Tibial artery (tissue), 4 donors: ENCODE measurements at regions not wholly inside any gene's neighbourhood (a gene's known extent, or its start where the extent isn't known, plus 50 kb on each side); places are given as distances from the start of the nearest gene placed in this dataset.

ENCODE experiments used
- DNase-seq, 2 donors: peaks; one replicate each; pipeline ENCODE4 v3.0.0-alpha.2; 2019
- H3K27ac ChIP-seq, 2 donors: fragments of 200-600 bp; sonication (generic) in 1 of 2; 1 replicate in 1 of 2; 2 replicates in 1 of 2; pipeline ENCODE4 v1.5.1; 2018 to 2019; ENCODE audit warnings: mild to moderate bottlenecking in 1 of 2
- H3K27me3 ChIP-seq, 2 donors: fragments of 200-600 bp; sonication (generic) in 1 of 2; one replicate each; pipeline versions ENCODE4 v1.5.1 to v1.6.0; 2016 to 2019
- H3K36me3 ChIP-seq, 3 donors: fragments of 200-600 bp; sonication (generic) in 2 of 3; one replicate each; pipeline ENCODE4 v1.5.1; 2016 to 2019; ENCODE audit warnings: mild to moderate bottlenecking in 2 of 3
- H3K4me1 ChIP-seq, 4 donors: fragments of 200-600 bp; sonication (generic) in 2 of 4; 1 replicate in 3 of 4; 2 replicates in 1 of 4; pipeline ENCODE4 v1.5.1; 2016 to 2019
- H3K4me3 ChIP-seq, 2 donors: fragments of 200-600 bp; sonication (generic) in 1 of 2; 1 replicate in 1 of 2; 2 replicates in 1 of 2; pipeline ENCODE4 v1.5.1; 2018 to 2019; ENCODE audit warnings: mild to moderate bottlenecking in 2 of 2
- H3K9me3 ChIP-seq, 3 donors: fragments of 200-600 bp; sonication (generic) in 1 of 3; one replicate each; pipeline ENCODE4 v1.5.1; 2016 to 2019
- intact Hi-C: fragments of 100-400 bp; cut with DNase I; formaldehyde crosslinking; loops from one replicate; pipeline ENCODE4 v1.15.0; 2023; ENCODE audit warnings: low total_unique reads
- TF ChIP-seq, protein P1 (sequence below), 2 experiments: fragments of 200-600 bp in 1 of 2; fragments of 450-650 bp in 1 of 2; IDR thresholded peaks; one replicate each; pipeline ENCODE4 v1.5.1; 2017 to 2019; ENCODE audit warnings: antibody characterized with exemption in 2 of 2, mild to moderate bottlenecking in 1 of 2, moderate library complexity in 1 of 2

- TF ChIP-seq, protein P1, sequence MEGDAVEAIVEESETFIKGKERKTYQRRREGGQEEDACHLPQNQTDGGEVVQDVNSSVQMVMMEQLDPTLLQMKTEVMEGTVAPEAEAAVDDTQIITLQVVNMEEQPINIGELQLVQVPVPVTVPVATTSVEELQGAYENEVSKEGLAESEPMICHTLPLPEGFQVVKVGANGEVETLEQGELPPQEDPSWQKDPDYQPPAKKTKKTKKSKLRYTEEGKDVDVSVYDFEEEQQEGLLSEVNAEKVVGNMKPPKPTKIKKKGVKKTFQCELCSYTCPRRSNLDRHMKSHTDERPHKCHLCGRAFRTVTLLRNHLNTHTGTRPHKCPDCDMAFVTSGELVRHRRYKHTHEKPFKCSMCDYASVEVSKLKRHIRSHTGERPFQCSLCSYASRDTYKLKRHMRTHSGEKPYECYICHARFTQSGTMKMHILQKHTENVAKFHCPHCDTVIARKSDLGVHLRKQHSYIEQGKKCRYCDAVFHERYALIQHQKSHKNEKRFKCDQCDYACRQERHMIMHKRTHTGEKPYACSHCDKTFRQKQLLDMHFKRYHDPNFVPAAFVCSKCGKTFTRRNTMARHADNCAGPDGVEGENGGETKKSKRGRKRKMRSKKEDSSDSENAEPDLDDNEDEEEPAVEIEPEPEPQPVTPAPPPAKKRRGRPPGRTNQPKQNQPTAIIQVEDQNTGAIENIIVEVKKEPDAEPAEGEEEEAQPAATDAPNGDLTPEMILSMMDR (IDR thresholded peaks at IDR 0.05), result no peak
- H3K27me3 ChIP-seq, result no peaks in the 10 kb centered on the region
- H3K9me3 ChIP-seq, result peaks cover 0 to 10% (median 2%) of the 10 kb centered on the region in 3 donors
- intact Hi-C loops, result no loop called here
- DNase-seq, result no peak
- H3K27ac ChIP-seq, result no peak overlapping the region
- H3K4me3 ChIP-seq, result no peak overlapping the region
- H3K4me1 ChIP-seq, result no peaks in the 10 kb centered on the region
- no peaks in the 10 kb centered on the region for H3K36me3 ChIP-seq
These were observed 1466.3 kb downstream of the PCDH9 start for GRCh38 chr13:65763811-65764210.

GRCh38 chr13:65762012-65762411 lies 1468.1 kb downstream of the PCDH9 start:
- Histone ChIP-seq H3K36me3 (no peaks in the 10 kb centered on the region), H3K4me3 (no peak overlapping the region), H3K27ac (no peak overlapping the region), H3K27me3 (no peaks in the 10 kb centered on the region), H3K9me3 (peaks cover 0 to 12% (median 10%) of the 10 kb centered on the region in 3 donors), H3K4me1 (no peaks in the 10 kb centered on the region)
- TF ChIP-seq, protein P1 (IDR thresholded peaks at IDR 0.05), result no peak
- DNase-seq, result no peak
- intact Hi-C loops, result no loop called here

DNA sequence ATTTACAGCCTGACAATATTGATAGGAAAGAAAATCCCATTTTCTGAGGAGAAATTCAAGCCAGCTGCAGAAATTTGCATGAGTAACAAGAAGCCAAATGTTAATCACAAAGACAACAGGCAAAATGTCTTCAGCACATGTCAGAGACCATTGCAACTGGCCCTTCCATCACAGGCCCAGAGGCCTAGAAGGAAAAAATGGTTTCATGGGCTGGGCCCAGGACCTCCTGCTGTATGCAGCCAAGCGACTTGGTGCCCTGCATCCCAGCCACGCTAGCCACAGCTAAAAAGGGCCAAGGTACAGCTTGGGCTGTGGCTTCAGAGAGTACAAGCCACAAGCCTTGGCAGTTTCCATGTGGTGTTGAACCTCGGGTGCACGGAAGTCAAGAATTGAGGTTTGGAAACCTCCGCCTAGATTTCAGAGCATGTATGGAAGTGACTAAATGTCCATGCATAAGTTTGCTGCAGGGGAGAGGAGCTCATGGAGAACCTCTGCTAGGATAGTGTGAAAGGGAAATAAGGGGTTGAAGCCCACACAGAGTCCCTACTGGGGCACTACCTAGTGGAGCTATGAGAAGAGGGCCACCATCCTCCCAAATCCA lies 1474.0 kb downstream of the PCDH9 start:
- no peak overlapping the region for H3K4me3 ChIP-seq
- no peaks in the 10 kb centered on the region for H3K27me3 ChIP-seq
- no peak overlapping the region for H3K27ac ChIP-seq
- DNase-seq, result no peak
- TF ChIP-seq, protein P1 (IDR thresholded peaks at IDR 0.05), result no peak
- intact Hi-C loops, result no loop called here
- H3K4me1 ChIP-seq, result no peaks in the 10 kb centered on the region
- no peaks in the 10 kb centered on the region for H3K36me3 ChIP-seq
- peaks cover 0 to 15% (median 12%) of the 10 kb centered on the region in 3 donors for H3K9me3 ChIP-seq

DNA sequence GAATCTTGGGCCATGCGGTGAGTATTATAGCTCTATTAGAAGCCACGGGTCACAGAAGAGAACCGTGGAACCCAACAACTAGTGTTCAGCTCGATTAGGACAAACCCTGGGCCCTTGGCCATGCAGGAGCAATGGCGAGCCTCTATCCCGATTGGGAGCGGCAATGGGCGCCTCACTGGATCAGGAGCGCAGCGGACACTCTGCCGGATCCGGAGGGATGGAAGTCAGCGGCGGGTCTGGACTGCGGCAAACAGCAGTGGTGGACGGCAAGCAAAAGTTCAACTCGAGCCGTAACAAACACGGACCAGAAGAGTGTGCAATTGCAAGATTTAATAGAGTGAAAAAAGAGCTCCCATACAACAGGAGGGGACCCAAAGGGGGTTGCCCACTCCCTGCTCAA lies 1481.9 kb downstream of the PCDH9 start:
- Histone ChIP-seq H3K27ac (no peak overlapping the region), H3K4me1 (no peaks in the 10 kb centered on the region), H3K27me3 (no peaks in the 10 kb centered on the region), H3K9me3 (no peaks in the 10 kb centered on the region), H3K4me3 (no peak overlapping the region), H3K36me3 (no peaks in the 10 kb centered on the region)
- intact Hi-C loops, result no loop called here
- TF ChIP-seq, protein P1 (IDR thresholded peaks at IDR 0.05), result no peak
- DNase-seq, result no peak

DNA sequence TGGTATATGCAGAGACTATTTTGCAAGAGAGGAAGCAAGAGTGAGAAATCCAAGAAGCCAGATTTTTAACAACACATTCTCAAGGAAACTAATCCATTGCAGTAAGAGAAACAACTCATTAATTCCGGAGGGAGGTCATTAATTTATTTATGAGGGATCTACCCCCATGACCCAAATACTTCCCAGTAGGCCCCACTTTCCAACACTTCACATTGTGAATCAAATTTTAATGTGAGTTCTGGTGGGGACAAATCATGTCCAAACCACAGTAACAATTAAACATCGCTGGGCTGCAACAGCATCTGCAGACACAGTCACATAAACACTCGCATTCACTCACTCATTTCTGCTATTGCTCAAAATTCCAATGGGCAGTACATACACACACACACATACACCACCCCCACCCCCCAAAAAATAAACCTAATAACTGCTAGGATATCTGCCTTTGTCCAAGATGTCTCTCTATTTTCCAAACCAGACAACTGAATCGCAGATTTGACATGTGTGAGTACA lies 1483.7 kb downstream of the PCDH9 start:
- H3K27me3 ChIP-seq, result no peaks in the 10 kb centered on the region
- H3K9me3 ChIP-seq, result no peaks in the 10 kb centered on the region
- no peaks in the 10 kb centered on the region for H3K4me1 ChIP-seq
- TF ChIP-seq, protein P1 (IDR thresholded peaks at IDR 0.05), result no peak
- H3K4me3 ChIP-seq, result no peak overlapping the region
- H3K27ac ChIP-seq, result no peak overlapping the region
- DNase-seq, result no peak
- H3K36me3 ChIP-seq, result no peaks in the 10 kb centered on the region
- intact Hi-C loops, result no loop called here
